HFFc6 (cell line): ENCODE measurements at regions not wholly inside any gene's neighbourhood (a gene's known extent, or its start where the extent isn't known, plus 50 kb on each side); places are given as distances from the start of the nearest gene placed in this dataset.

Experiments
- DNase-seq: peaks from one replicate; pipeline ENCODE4 v3.0.0-alpha.2; 2018
- H3K27ac Mint-ChIP-seq: 2 replicates; pipeline ENCODE4 v1.8.0; 2020; ENCODE audit warnings: mild to moderate bottlenecking, mixed read lengths
- H3K27me3 Mint-ChIP-seq: 2 replicates; pipeline ENCODE4 v1.8.0; 2021; ENCODE audit warnings: mild to moderate bottlenecking, moderate library complexity, mixed read lengths; ENCODE audit not compliant: insufficient read depth
- H3K36me3 Mint-ChIP-seq: 2 replicates; pipeline ENCODE4 v1.8.0; 2021; ENCODE audit warnings: low read depth, mixed read lengths
- H3K4me1 Mint-ChIP-seq: 2 replicates; pipeline ENCODE4 v1.8.0; 2020; ENCODE audit warnings: low read depth, mixed read lengths
- H3K4me3 Mint-ChIP-seq: 2 replicates; pipeline ENCODE4 v1.8.0; 2020; ENCODE audit warnings: mild to moderate bottlenecking, moderate library complexity, mixed read lengths
- H3K9me3 Mint-ChIP-seq: 2 replicates; pipeline ENCODE4 v1.8.0; 2020; ENCODE audit warnings: mild to moderate bottlenecking, mixed read lengths
- CTCF ChIP-seq: fragments of 200-600 bp; sonication (generic); IDR thresholded peaks from 2 replicates; pipeline ENCODE4 v1.5.0; 2021; ENCODE audit warnings: antibody characterized with exemption, mild to moderate bottlenecking

GRCh38 chr10:118916777-118917176 is 112.7 kb upstream of the NANOS1 start:
- H3K27ac Mint-ChIP-seq = no peak overlapping the region

GRCh38 chr10:118917701-118918100 is 111.8 kb upstream of the NANOS1 start:
- Mint-ChIP-seq H3K4me1 (peaks cover 3% of the 10 kb centered on the region; the same call in 1 of the 2 replicates), H3K27ac (no peak overlapping the region), H3K36me3 (no peaks in the 10 kb centered on the region), H3K9me3 (no peaks in the 10 kb centered on the region), H3K27me3 (peaks cover 27% of the 10 kb centered on the region), H3K4me3 (no peak overlapping the region)
- DNase-seq = no peak
- no peak for TF ChIP-seq CTCF

More at GRCh38 chr10:118916777-118917176, 112.7 kb upstream of the NANOS1 start:
- no peak for TF ChIP-seq CTCF
- Mint-ChIP-seq H3K36me3 (no peaks in the 10 kb centered on the region), H3K4me3 (no peak overlapping the region), H3K9me3 (no peaks in the 10 kb centered on the region), H3K4me1 (peaks cover 10% of the 10 kb centered on the region), H3K27me3 (peaks cover 21% of the 10 kb centered on the region)
- no peak for DNase-seq

DNA sequence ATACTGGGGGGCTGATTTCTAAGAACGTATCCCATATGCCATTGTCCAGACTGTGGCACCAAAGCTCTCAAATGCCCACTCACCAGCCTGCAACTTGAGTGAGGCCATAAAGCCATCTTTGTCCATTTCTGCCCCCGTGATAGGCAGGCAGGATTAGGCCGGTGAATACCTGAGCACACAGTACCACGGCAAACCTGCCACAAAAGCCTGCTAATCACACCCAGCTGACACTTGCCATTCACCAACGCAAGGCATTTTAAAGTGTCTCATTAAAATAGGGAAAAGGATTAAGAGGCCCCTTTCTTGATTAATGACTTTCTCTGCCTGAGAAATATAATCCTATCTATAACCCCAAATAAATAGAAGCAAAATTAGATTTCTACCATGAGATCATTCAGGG is 111.4 kb upstream of the NANOS1 start:
- H3K4me3 Mint-ChIP-seq = no peak overlapping the region
- no peaks in the 10 kb centered on the region for H3K9me3 Mint-ChIP-seq
- TF ChIP-seq CTCF = no peak
- peaks cover 27% of the 10 kb centered on the region for H3K27me3 Mint-ChIP-seq
- no peaks in the 10 kb centered on the region for H3K4me1 Mint-ChIP-seq
- H3K36me3 Mint-ChIP-seq = no peaks in the 10 kb centered on the region
- no peak overlapping the region for H3K27ac Mint-ChIP-seq
- DNase-seq = no peak

DNA sequence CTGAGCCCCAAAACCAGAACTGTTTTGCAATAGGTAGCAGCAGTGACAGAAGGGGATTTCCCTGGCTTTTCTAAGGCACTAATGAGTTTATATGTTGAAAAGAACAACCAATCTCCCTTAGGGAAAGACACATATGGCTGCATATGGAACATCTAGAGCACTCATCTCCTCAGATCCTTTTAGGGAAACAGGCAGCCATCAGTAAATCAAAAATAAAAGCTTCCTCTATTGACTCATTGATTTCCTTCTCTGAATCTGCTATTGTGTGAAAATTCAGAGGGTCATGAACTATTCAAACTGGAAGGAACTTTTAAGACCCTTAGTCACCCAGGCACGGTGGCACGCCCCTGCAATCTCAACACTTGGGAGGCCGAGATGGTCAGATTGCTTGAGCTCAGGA is 110.9 kb upstream of the NANOS1 start:
- no peak overlapping the region for H3K4me3 Mint-ChIP-seq
- no peaks in the 10 kb centered on the region for H3K9me3 Mint-ChIP-seq
- no peak for TF ChIP-seq CTCF
- H3K4me1 Mint-ChIP-seq = no peaks in the 10 kb centered on the region
- peaks cover 27% of the 10 kb centered on the region for H3K27me3 Mint-ChIP-seq
- no peak for DNase-seq
- H3K27ac Mint-ChIP-seq = no peak overlapping the region
- no peaks in the 10 kb centered on the region for H3K36me3 Mint-ChIP-seq

DNA sequence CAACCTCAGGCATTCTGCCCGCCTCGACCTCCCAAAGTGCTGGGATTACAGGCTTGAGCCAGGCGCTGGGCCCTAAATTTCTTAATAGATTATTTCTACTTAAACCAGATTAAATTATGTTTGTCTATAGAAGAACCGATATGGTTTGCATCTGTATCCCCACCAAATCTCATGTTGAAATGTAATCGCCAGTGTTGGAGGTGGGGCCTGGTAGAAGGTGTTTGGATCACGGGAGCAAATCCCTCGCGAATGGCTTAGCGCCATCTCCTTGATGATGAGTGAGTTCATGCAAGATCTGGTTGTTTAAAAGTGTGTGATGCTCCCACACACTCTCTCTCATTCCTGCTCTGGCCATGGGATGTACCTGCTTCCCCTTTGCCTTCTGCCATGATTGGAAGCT is 109.3 kb upstream of the NANOS1 start:
- H3K4me3 Mint-ChIP-seq = no peak overlapping the region
- no peaks in the 10 kb centered on the region for H3K9me3 Mint-ChIP-seq
- no peaks in the 10 kb centered on the region for H3K36me3 Mint-ChIP-seq
- DNase-seq = no peak
- no peak for TF ChIP-seq CTCF
- H3K4me1 Mint-ChIP-seq = no peaks in the 10 kb centered on the region
- H3K27ac Mint-ChIP-seq = no peak overlapping the region
- peaks cover 23% of the 10 kb centered on the region for H3K27me3 Mint-ChIP-seq

GRCh38 chr10:118922226-118922625 is 107.3 kb upstream of the NANOS1 start:
- no peaks in the 10 kb centered on the region for H3K9me3 Mint-ChIP-seq
- H3K36me3 Mint-ChIP-seq = no peaks in the 10 kb centered on the region
- no peak overlapping the region for H3K4me3 Mint-ChIP-seq

More at GRCh38 chr10:118922226-118922625, 107.3 kb upstream of the NANOS1 start:
- no peak for TF ChIP-seq CTCF
- peaks cover 29% of the 10 kb centered on the region for H3K27me3 Mint-ChIP-seq
- H3K4me1 Mint-ChIP-seq = no peaks in the 10 kb centered on the region
- DNase-seq = no peak
- H3K27ac Mint-ChIP-seq = no peak overlapping the region
